ENCODE measurements at regions not wholly inside any gene's neighbourhood (a gene's known extent, or its start where the extent isn't known, plus 50 kb on each side); places are given as distances from the start of the nearest gene placed in this dataset.
"Not testable (repeated sequence)": the region's sequence is repeated elsewhere in the genome, so short reads cannot be mapped to it uniquely, and the experiment has no call there.

DNA sequence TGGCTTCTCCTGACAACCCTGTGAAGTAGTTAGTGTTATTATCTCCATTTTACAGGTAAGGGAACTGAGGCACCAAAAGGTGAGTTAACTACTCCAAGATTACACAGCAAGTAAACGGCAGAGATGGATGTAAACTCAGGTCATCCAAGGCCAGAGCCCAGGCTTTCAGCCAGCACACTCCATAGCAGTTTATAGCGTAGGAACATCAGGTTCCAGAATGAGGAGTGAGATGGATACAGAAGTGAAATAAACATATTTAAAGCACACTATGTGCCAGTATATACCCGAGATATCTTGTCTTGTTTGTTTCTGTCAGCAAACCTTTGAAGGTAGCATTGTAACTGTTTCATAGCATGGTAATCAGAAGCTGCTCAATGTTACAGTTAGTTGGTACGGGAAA is 279.0 kb downstream of the OXSM start:
- no peak for DNase-seq (ENCODE audit: low read depth in 2 of 2)

DNA sequence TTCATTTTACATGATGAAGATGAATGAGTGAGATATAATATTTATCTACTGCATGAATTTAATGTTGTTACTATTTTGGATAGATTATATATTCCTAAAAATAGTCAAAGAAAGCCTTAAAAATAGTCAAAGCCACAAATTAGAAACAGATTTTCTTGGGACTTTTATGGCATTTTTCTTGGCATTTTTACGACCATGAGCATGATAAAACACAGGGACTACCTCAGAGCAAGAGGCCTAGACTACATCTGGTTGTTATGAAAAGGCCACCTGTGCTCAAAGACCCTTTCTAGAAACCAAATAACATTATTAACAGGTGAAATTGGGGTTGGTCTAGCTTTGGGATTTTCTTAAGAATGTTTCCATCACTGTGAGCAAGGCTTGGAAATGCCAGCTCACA is 281.0 kb downstream of the OXSM start:
- DNase-seq (ENCODE audit: low read depth in 2 of 2): no peak

DNA sequence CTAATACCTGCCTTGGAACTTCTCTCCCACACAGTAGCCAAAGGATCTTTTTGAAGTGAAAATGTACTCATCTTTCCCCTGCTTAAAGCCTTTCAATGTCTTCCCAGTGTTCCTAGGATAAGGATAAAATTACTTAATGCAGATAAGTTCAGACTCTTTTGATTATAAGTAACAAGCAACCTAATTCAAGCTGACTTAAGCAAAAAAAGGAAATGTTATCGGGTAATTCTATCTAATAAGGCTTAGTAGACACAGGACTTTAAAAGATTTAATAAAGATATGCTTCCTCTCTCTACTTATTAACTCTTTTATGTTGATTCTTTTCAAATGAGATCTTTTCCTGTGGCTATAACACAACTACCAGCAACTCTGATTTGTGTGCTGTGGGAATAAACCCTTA is 284.2 kb downstream of the OXSM start:
- DNase-seq (ENCODE audit: low read depth in 2 of 2): no peak

DNA sequence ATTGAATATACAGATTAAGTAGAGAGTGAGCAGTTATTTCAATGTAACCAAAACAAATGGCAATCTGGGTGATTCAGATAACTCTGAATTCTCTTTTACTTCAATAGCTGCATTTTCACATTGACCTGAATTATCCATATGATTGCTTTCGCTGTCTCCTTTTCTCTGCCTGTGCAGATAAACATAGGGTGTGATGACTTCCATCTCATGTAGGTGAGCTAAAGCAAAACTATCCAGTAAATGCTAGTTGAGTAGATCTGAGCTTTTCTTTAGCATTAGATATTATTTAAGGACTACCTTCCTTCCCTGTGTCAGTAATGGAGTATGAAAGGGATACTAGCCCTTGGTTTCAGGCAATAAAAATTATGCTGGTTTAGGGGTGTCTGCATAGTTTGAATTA is 288.6 kb downstream of the OXSM start:
- DNase-seq (ENCODE audit: low read depth in 2 of 2): no peak

DNA sequence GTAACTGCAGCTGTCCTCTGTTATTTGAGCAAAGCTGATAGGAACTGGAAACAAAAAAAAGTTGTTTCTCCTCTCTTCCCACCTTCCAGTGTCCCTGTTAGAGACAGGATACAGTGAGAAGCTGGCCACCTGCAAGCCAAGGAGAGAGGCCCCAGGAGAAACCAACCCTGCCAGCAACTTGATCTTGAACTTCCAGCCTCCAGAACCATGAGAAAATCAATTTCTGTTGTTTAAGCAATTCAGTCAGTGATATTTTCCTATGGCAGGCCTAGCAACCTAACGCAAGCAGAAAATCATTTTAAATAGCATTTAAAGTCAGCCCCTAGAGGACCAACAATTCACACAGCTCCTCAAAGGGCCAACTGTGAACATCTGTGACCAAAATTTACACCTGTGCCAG is 291.3 kb downstream of the OXSM start:
- DNase-seq (ENCODE audit: low read depth in 2 of 2): no peak

DNA sequence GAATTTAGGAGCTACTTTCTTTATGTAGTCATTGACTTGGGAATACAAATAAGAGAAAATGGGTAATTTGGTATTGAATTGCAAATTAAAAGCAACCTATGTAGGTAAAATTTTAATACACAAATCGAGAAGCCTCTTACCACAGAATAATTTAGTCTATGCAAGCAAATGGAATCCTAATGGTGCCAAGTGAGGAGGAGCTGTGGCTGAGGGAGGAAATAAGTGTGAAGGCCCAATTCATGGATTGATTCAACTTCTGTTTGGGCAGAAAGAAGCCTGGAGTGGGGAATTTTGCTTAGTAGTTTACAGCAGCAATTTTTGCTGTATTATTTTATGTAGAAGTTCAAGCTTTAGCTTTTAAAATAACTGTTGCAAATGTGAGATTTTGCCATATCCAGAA is 291.9 kb downstream of the OXSM start:
- no peak for DNase-seq (ENCODE audit: low read depth in 2 of 2)

DNA sequence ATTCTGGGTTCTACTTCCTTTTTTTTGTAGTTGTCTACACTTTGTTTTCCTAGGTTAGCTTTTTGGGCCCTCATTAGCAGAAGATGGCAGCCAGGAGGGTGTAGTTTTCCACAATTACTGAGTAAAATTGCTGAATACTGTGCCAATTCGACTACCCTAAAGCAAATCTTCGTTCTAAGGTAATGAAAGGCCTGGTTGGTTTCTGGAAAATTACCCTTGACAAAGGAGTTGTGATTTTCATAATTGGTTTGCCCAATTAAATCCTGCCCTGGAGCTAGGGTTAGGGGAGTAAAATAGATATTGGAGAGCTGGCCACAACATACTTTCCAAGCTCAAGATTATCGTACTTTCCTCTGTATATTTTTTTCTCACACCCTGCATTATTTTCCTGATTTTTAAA is 293.0 kb downstream of the OXSM start:
- no peak for DNase-seq (ENCODE audit: low read depth in 2 of 2)

DNA sequence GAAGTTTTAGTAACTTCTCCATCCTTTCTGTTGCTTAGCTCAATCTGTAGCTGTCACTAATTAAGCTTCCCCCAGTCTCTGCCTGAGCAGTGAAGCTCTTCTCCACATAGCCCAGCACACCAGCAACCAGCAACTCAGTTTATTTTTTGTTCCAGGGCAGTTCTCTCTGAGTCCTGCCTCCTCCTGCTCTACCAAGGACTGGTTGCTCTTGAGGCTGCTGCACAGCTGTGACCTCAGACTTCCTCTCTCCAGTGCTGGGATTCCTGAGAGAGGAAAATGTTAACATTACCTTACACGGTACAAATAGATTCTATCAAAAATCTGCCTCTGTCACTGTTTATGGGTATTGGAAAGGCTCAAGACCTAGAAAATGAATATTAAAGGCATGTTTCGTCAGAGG is 294.7 kb downstream of the OXSM start:
- no peak for DNase-seq (ENCODE audit: low read depth in 2 of 2)

DNA sequence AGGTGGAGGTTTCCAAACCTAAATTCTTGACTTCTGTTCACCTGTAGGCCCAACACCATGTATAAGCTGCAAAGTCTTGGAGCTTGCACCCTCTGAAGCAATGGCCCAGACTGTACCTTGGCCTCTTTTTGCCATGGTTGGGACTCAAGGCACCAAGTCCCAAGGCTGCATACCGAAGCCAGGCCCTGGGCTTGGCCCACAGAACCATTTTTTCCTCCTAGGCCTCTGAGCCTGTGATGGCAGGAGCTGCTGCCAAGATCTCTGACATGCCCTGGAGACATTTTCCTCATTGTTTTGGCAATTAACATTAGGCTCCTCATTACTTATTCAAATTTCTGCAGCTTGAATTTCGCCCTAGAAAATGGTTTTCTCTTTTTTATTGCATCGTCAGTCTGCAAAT is 297.9 kb downstream of the OXSM start:
- DNase-seq (ENCODE audit: low read depth in 2 of 2): no peak

DNA sequence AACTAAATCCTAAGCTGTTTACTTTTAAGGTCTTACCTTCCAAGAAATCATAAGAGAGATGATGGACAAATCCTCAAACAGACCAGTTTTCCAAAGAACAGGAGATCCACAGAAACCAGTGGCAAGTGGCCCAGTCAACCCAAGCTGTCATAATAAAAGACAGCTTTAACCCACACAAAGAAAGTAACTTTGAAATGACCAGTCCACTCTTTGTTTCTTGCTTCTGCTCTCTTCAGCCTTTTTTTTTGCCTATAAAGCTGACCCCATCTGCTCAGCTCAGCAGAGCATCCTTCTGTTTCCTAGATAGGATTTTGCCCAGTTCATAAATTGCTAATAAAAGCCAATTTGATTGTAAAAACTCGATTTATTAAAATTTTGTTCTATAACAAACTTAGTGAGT is 299.4 kb downstream of the OXSM start:
- no peak for DNase-seq (ENCODE audit: low read depth in 2 of 2)

DNA sequence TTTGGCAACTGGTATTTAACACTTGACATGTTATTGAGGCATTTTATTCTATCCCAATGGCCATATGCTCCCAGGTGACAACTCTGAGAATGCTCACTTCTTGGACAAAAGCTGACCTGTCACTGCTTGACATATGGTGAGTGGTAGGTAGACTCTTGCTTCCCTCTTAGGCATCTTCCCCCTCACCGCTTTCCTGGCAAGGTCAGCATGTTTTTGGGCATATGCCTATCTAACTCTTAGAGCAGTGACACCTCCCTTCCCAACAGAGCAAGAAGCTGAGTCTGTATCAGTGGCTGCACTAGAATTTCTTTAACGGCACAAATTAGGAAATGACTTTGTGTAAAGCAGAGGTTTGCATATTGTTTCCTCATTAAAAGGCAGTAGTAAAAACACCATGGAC is 300.7 kb downstream of the OXSM start:
- DNase-seq (ENCODE audit: low read depth in 2 of 2): no peak

DNA sequence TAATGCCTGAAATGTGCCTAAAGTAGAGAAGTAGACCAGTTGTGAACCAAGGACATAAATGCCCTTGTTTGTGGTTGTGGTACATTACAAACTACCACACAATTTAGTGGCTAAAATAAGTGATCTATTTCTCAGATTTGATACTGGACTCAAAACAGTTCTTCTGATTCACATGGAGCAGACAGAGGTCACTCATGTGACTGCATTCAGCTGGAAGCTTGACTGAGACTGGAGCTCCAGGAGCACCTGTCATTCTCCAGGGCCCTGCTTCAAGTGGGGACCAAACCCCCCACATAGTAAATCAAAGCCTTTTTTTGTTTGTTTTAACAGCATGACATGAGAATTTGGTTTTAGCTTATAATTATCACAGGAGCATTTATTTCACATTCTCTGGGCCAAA is 301.2 kb downstream of the OXSM start:
- no peak for DNase-seq (ENCODE audit: low read depth in 2 of 2)

DNA sequence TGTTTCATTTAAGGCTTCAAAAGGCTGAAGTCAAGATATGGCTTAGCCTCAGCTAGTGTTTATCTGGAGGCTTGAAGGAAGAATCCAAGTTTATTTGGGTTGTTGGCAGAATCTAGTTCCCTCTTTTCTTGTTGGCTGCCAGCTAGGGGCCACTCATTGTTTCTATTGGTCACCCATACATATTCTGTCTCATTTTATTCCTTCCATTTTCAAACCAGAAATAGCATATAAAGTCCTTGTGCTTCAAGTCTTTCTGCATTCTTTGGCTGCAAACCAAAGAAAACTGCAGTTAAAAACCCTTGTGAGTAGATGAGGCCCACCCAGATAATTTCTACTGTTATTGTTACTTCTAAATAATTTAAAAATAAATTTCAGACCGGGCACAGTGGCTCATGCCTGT is 301.7 kb downstream of the OXSM start:
- no peak for DNase-seq (ENCODE audit: low read depth in 2 of 2)

DNA sequence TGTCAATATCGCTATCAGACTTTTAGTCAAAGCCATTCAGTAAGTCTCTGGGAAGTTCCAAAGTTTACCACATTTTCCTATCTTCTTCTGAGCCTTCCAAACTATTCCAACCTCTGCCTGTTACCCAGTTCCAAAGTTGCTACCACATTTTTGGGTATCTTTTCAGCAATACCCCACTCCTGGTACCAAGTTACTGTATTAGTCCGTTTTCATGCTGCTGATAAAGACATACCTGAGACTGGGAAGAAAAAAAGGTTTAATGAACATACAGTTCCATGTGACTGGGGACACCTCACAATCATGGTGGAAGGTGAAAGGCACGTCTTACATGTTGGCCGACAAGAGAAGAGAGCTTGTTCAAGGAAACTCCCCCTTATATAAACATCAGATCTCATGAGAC is 307.2 kb downstream of the OXSM start:
- DNase-seq (ENCODE audit: low read depth in 2 of 2): not testable (repeated sequence)

DNA sequence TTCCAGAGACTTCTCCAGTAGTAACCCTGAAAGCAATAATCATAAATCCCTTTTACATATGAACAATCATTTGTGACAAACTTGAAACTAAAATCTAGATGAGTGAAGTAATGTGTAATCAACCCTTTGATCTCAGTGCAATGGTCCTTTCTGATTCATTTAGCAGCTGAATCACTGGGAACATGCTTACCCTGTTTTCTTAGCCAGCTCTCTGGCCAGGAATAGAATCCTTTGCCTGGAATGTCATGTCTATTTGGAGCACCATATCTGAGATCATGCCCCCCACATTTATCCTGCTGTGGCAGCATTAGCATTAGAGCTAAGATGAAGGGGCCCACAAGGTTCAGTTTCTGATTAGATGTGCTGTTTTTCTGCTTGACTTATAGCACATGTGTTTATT is 309.8 kb downstream of the OXSM start:
- DNase-seq (ENCODE audit: low read depth in 2 of 2): no peak

DNA sequence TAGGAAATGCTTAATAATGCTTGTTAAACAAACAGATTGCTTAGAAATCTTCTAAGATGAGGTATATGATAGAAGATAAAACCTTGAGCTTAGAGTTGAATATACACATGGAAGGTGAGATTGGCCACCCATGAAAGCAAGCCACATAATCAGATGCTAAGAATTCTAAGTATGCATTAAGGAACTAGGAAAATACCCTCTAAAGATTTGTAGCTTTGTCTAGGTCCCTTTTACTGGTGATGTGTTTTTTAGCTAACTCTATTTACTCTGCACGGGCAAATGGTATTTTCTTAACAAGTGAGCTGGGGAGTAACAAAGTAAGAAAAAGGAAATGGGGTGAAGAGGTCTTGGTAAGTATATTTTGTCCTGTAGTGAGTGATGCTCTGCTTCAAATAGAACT is 310.3 kb downstream of the OXSM start:
- DNase-seq (ENCODE audit: low read depth in 2 of 2): no peak

DNA sequence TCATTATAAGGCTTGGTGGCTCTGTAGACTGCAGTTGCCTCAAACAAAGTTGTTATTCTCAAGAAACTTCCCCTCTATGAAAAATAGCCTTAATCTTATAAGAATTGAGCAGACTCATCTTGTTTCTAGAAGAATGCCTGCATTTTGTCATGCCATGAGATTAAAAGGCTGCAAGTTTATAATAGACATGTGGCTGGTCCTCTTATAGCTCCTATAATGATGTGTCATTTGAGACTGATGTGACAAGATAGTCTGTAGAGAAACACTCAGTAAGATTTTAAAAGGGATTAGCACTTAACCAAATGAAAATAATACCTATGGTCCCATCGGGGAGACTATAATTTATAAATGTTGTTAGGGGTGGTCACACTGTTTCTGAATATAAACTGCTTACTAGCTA is 312.5 kb downstream of the OXSM start:
- DNase-seq (ENCODE audit: low read depth in 2 of 2): no peak

DNA sequence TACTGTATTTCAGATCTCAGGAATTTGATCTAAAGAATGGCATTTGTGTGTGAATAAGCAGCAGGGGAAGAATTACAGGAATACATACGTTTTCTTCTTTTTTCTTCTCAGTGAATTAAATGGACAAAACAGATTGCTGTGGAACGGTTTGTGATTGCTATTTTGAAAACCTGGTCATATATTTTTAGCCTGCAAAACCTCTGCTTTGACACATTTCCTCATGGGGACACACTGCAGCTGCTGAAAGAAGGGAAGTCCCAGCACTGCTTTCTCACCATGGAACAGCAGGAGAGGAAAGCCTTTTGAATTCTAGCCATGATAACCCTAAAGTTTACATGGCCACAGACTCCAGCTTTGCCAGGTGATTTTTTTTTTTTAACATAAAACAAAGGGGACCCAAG is 315.0 kb downstream of the OXSM start:
- DNase-seq (ENCODE audit: low read depth in 2 of 2): no peak

DNA sequence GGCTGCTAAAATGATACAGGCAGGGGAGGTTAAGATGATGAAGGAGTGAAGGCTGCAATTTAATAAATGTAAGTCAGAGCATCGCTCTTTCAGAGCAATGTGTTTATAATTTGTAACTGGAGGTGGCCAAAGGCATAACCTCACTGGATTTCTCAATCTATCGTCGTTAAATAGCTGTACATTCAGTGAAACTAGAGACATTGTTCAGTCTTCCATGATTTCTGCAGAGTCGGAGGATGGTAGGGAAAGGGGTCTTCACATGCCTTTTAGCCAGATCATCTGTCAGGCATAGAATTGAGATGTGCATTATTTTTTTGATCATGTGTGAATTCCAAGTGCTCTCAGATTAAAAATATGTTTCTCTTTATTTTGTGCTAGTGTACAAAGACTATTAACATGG is 315.4 kb downstream of the OXSM start:
- DNase-seq (ENCODE audit: low read depth in 2 of 2): no peak

DNA sequence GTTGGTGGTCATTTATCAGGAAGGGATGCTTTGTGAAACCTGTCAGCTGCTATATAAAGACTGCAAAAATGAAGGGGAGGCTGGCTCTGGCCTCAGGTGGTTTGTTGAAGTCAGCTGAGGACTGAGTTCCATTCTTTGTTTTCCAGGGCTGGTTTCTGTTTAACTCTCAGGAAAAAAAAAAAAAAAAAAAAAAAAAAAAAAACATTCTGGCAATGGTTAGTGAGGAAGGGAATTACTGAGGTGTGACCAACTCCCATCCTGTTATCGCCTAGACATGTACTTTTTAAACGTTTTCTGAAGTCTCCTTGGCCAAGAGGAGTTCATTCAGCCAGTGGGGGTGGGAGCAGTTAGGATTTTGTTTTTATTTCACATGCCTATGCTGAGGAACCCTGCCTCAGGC is 316.3 kb downstream of the OXSM start:
- no peak for DNase-seq (ENCODE audit: low read depth in 2 of 2)

DNA sequence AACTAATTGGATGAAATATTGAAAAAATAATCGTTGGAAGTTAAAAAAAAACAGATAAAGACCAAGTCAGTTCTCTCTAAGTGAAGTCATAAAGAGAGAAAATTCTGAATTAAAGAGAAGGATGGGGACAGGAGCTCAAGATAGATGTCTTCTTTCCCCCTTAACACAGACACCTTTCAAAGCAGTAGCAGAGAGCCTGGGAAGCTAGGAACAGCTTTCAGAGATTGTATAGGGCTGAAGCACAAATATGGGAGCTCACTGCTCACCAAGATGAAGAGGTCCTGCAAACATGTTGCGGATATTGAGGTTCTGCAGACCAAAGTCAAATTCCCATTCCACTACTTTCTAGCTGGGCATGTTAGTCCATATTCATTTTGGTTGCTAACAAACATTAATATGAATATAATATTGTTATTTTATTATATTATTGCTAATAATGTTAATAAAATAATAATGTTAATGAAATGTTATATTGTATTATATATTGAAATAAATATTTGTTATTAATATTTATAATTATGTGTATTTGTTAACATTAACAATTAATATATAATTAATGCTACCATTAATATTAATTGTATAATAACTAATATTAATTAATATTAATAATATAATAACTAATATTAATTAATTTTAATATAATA is 319.1 kb downstream of the OXSM start:
- DNase-seq (ENCODE audit: low read depth in 2 of 2): no peak

DNA sequence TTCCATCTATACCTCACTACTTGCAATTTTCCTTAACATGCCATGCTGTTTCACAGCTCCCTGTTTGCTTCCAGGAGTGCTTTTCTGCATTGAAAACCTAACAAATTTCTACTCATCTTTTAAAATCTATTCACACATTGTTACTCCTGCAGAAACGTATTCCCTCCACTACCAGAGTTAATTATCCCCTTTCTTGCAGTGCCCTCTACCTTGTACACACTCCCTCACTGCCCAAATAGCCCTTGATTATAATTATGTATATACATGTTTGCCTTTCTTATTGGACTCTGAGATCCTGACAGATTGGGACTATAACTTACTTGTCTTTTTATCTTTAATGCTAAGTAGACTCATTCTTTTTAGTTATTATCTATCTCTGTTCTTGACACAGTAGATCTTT is 325.0 kb downstream of the OXSM start:
- no peak for DNase-seq (ENCODE audit: low read depth in 2 of 2)

DNA sequence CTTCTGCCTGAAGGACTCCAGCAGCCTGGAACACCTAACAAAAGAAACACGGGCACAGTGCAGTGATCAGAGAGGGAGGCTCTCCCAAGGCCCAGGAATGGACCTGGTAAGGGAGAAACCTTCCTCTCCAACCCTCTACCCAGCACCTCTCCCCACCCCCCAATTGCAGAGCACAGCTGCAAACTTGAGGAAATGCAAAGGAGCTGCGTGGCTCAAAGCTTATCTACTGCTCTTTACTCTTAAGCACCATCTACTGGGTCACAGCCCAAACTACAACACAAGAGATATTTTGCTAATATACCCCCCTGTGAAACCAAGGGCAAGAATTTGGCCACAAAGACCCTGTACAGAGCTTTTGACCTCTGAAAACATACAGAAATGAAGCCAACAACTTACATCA is 328.3 kb downstream of the OXSM start:
- DNase-seq (ENCODE audit: low read depth in 2 of 2): no peak

DNA sequence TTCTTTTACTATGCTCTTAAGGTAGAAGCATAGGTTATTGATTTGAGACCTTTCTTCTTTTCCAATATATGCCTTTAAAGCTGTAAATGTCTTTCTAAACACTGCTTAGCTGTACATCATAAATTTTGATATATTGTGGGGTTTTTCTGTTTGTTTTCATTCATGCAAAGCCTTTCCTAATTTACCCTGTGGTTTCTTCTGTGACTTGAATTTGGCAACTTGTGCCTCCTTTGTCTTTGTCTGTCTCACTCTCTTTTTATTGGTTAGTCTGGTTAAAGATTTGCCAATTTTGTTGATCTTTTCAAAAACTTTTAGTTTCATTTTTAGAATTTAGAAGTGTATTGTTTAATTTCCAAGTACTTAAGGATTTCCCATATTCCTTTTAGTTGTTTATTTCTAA is 343.1 kb downstream of the OXSM start:
- no peak for DNase-seq (ENCODE audit: low read depth in 2 of 2)

DNA sequence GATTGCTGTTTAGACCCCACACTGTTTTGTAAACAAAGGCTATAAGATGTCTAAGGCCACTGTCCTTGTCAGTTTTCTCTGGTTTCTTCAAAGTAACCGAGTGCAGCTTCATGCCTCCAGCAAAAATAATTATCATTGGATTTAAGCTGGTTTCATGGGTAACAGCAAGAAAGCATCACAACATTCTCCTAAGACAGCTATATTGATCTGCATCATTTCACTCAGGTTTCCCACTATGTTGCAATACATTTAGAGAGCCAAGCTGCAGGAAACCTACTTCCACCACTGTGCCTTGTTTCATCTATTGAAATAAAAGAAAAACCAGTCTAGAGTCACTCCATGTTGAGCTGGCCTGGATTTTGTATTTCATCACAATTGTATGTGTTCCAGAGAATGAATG is 351.4 kb downstream of the OXSM start:
- no peak for DNase-seq (ENCODE audit: low read depth in 2 of 2)
